Peyer's patch (tissue), 4 donors: ENCODE measurements at regions not wholly inside any gene's neighbourhood (a gene's known extent, or its start where the extent isn't known, plus 50 kb on each side); places are given as distances from the start of the nearest gene placed in this dataset.
"Not testable (repeated sequence)": the region's sequence is repeated elsewhere in the genome, so short reads cannot be mapped to it uniquely, and the experiment has no call there.

Experiments used
- POLR2A ChIP-seq, 2 donors: fragments of 450-650 bp; IDR thresholded peaks; one replicate each; pipeline ENCODE4 v1.5.1; 2017; ENCODE audit warnings: antibody characterized with exemption in 2 of 2, mild to moderate bottlenecking in 2 of 2, moderate library complexity in 2 of 2
- TF ChIP-seq, protein P1 (sequence below), 6 experiments: fragments of 450-650 bp in 4 of 6; fragments of 200-600 bp in 2 of 6; sonication (generic) in 1 of 6; IDR thresholded peaks; one replicate each; pipeline ENCODE4 v1.5.1; 2017 to 2019; ENCODE audit warnings: antibody characterized with exemption in 6 of 6, mild to moderate bottlenecking in 3 of 6, moderate library complexity in 1 of 6

- TF ChIP-seq, protein P1, sequence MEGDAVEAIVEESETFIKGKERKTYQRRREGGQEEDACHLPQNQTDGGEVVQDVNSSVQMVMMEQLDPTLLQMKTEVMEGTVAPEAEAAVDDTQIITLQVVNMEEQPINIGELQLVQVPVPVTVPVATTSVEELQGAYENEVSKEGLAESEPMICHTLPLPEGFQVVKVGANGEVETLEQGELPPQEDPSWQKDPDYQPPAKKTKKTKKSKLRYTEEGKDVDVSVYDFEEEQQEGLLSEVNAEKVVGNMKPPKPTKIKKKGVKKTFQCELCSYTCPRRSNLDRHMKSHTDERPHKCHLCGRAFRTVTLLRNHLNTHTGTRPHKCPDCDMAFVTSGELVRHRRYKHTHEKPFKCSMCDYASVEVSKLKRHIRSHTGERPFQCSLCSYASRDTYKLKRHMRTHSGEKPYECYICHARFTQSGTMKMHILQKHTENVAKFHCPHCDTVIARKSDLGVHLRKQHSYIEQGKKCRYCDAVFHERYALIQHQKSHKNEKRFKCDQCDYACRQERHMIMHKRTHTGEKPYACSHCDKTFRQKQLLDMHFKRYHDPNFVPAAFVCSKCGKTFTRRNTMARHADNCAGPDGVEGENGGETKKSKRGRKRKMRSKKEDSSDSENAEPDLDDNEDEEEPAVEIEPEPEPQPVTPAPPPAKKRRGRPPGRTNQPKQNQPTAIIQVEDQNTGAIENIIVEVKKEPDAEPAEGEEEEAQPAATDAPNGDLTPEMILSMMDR (IDR thresholded peaks at IDR 0.05): not testable (repeated sequence)
- not testable (repeated sequence) for TF ChIP-seq POLR2A (IDR thresholded peaks at IDR 0.05)
Measured at GRCh38 chr12:9454021-9454420, 153.7 kb downstream of the KLRB1 start.
